ENCODE measurements at regions not wholly inside any gene's neighbourhood (a gene's known extent, or its start where the extent isn't known, plus 50 kb on each side); places are given as distances from the start of the nearest gene placed in this dataset.
"Not testable (repeated sequence)": the region's sequence is repeated elsewhere in the genome, so short reads cannot be mapped to it uniquely, and the experiment has no call there.

DNA sequence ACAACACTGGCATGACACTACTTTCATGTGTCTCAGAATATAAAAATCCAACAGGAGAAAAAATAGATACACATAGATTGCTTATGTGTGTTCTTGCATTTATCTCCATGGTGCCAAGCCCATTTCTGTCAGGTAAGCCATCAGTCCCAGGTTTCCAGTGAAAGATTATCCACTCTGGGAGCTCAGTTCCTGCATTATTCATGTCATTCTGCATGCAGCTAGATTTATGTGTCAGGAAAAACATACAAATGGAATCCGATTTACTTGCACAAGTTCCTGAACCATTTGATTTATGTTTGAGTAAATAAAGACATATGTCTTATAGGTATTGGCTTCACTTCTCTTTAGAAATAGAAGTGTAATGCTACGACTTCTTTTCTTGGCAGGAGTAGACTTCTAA is 569.7 kb downstream of the KCNJ2 start:
- BruUV-seq (replicated peaks): no TSS peak
- TF ChIP-seq EZH2 (IDR thresholded peaks at IDR 0.05; ENCODE audit: borderline replicate concordance, low read depth, low read length, severe bottlenecking) (no peak), POLR2AphosphoS5 (IDR thresholded peaks at IDR 0.05; ENCODE audit: insufficient read depth, low read depth, low read length) (no peak), MYC (IDR thresholded peaks at IDR 0.05; ENCODE audit: low read depth, low read length) (no peak), JUN (IDR thresholded peaks at IDR 0.05; ENCODE audit: borderline replicate concordance, insufficient read depth, insufficient read length, low read depth) (no peak), POLR2A (IDR thresholded peaks at IDR 0.05; ENCODE audit: low read depth, low read length) (no peak), GATA2 (IDR thresholded peaks at IDR 0.05; ENCODE audit: insufficient read depth, insufficient read length, low read depth, low read length) (no peak), FOS (IDR thresholded peaks at IDR 0.05; ENCODE audit: borderline replicate concordance, insufficient read depth, low read length) (no peak)
- TF ChIP-seq, protein P1, sequence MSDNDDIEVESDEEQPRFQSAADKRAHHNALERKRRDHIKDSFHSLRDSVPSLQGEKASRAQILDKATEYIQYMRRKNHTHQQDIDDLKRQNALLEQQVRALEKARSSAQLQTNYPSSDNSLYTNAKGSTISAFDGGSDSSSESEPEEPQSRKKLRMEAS (IDR thresholded peaks at IDR 0.05; ENCODE audit: insufficient read depth, insufficient read length): no peak
- TF ChIP-seq, protein P2, sequence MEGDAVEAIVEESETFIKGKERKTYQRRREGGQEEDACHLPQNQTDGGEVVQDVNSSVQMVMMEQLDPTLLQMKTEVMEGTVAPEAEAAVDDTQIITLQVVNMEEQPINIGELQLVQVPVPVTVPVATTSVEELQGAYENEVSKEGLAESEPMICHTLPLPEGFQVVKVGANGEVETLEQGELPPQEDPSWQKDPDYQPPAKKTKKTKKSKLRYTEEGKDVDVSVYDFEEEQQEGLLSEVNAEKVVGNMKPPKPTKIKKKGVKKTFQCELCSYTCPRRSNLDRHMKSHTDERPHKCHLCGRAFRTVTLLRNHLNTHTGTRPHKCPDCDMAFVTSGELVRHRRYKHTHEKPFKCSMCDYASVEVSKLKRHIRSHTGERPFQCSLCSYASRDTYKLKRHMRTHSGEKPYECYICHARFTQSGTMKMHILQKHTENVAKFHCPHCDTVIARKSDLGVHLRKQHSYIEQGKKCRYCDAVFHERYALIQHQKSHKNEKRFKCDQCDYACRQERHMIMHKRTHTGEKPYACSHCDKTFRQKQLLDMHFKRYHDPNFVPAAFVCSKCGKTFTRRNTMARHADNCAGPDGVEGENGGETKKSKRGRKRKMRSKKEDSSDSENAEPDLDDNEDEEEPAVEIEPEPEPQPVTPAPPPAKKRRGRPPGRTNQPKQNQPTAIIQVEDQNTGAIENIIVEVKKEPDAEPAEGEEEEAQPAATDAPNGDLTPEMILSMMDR (IDR thresholded peaks at IDR 0.05; ENCODE audit: extremely low read depth in 1 of 2, insufficient read depth in 1 of 2, low read depth in 1 of 2, low read length in 2 of 2): no peak
- CTCF ChIA-PET: no interaction called here

DNA sequence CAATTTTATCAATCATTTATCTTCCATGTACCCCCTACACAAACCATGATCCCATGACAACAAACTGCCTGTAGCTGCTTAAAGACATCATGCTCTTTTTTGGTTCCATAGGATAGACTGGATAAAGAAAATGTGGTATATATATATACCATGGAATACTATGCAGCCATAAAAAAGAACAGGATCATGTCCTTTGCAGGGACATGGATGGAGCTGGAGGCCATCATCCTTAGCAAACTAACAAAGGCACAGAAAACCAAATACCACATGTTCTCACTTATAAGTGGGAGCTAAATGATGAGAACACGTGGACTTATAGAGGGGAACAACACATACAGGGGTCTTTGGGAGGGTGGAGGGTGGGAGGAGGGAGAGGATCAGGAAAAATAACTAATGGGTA is 577.2 kb downstream of the KCNJ2 start:
- BruUV-seq (replicated peaks); H3K4me3 ChIP-seq (replicated peaks in 1 of 3; ENCODE audit: insufficient read depth in 1 of 3, low read depth in 1 of 3, low read length in 3 of 3); H3K9me1 ChIP-seq (replicated peaks; ENCODE audit: control insufficient read depth, extremely low read depth, insufficient read depth, low read length); H3K27me3 ChIP-seq (ENCODE audit: control insufficient read depth in 2 of 2, insufficient read depth in 2 of 2, low read length in 2 of 2); H2AFZ ChIP-seq (ENCODE audit: low read depth, low read length); CTCF ChIA-PET; H3K4me1 ChIP-seq (ENCODE audit: control insufficient read depth, extremely low read depth, insufficient read depth, low read length); H3K36me3 ChIP-seq (ENCODE audit: control insufficient read depth in 2 of 2, extremely low read depth in 1 of 2, insufficient read depth in 2 of 2, low read length in 2 of 2); H3K9ac ChIP-seq (replicated peaks; ENCODE audit: extremely low read depth, insufficient read depth, low read length); DNase-seq (ENCODE audit: low read depth, low spot score); POLR2A ChIA-PET; H3K27ac ChIP-seq (ENCODE audit: insufficient read depth, low read depth, low read length); H4K20me1 ChIP-seq (replicated peaks; ENCODE audit: control insufficient read depth, extremely low read depth, insufficient read depth, low read length); FAIRE-seq; H3K79me2 ChIP-seq (ENCODE audit: control insufficient read depth, insufficient read depth, low read length); H3K4me2 ChIP-seq (ENCODE audit: insufficient read depth, low read length); dilution Hi-C loops (cut with MboI; ENCODE audit: extremely low pct_ligation_motif_present, low sequenced_read_pairs); H3K9me3 ChIP-seq (replicated peaks; ENCODE audit: control insufficient read depth, insufficient read depth, low read length); intact Hi-C loops (cut with micrococcal nuclease): not testable (repeated sequence)

More for the DNA sequence above, 569.7 kb downstream of the KCNJ2 start:
- dilution Hi-C loops (cut with MboI; ENCODE audit: extremely low pct_ligation_motif_present, low sequenced_read_pairs): no loop called here
- Histone ChIP-seq H3K27ac (ENCODE audit: insufficient read depth, low read depth, low read length) (no peak overlapping the region), H3K9me3 (replicated peaks; ENCODE audit: control insufficient read depth, insufficient read depth, low read length) (peaks cover 1% of the 10 kb centered on the region), H3K4me2 (ENCODE audit: insufficient read depth, low read length) (no peak overlapping the region), H2AFZ (ENCODE audit: low read depth, low read length) (no peak overlapping the region), H4K20me1 (replicated peaks; ENCODE audit: control insufficient read depth, extremely low read depth, insufficient read depth, low read length) (no peaks in the 10 kb centered on the region), H3K4me1 (ENCODE audit: control insufficient read depth, extremely low read depth, insufficient read depth, low read length) (no peaks in the 10 kb centered on the region), H3K4me3 (replicated peaks in 1 of 3; ENCODE audit: insufficient read depth in 1 of 3, low read depth in 1 of 3, low read length in 3 of 3) (no peak overlapping the region), H3K9me1 (replicated peaks; ENCODE audit: control insufficient read depth, extremely low read depth, insufficient read depth, low read length) (no peaks in the 10 kb centered on the region), H3K27me3 (ENCODE audit: control insufficient read depth in 2 of 2, insufficient read depth in 2 of 2, low read length in 2 of 2) (no peaks in the 10 kb centered on the region), H3K9ac (replicated peaks; ENCODE audit: extremely low read depth, insufficient read depth, low read length) (no peak overlapping the region), H3K79me2 (ENCODE audit: control insufficient read depth, insufficient read depth, low read length) (no peaks in the 10 kb centered on the region), H3K36me3 (ENCODE audit: control insufficient read depth in 2 of 2, extremely low read depth in 1 of 2, insufficient read depth in 2 of 2, low read length in 2 of 2) (no peaks in the 10 kb centered on the region)
- FAIRE-seq (no peak), DNase-seq (ENCODE audit: low read depth, low spot score) (no peak)
- intact Hi-C loops (cut with micrococcal nuclease): no loop called here
- POLR2A ChIA-PET: no interaction called here

Data from endothelial cell of umbilical vein (primary cell).